ENCODE measurements at regions not wholly inside any gene's neighbourhood (a gene's known extent, or its start where the extent isn't known, plus 50 kb on each side); places are given as distances from the start of the nearest gene placed in this dataset.
"Not testable (repeated sequence)": the region's sequence is repeated elsewhere in the genome, so short reads cannot be mapped to it uniquely, and the experiment has no call there.

GRCh38 chr4:116197317-116197809 lies 888.0 kb downstream of the TRAM1L1 start:
- Histone ChIP-seq H3K27me3 (ENCODE audit: control insufficient read depth in 1 of 2, insufficient read depth in 1 of 2, low read length in 2 of 2) (no peaks in the 10 kb centered on the region), H3K4me2 (ENCODE audit: low read length, poor library complexity, severe bottlenecking) (no peak overlapping the region), H3K36me3 (ENCODE audit: control insufficient read depth in 1 of 2, insufficient read depth in 2 of 2, low read depth in 1 of 2, low read length in 2 of 2) (no peaks in the 10 kb centered on the region), H2BK120ac (ENCODE audit: low read depth, low read length) (no peak overlapping the region), H3K14ac (ENCODE audit: low read length in 2 of 2) (no peak overlapping the region), H2AK5ac (ENCODE audit: low read length, severe bottlenecking) (no peak overlapping the region), H2BK15ac (ENCODE audit: low read depth, poor library complexity, severe bottlenecking) (no peak overlapping the region), H3K27ac (ENCODE audit: low read length, poor library complexity, severe bottlenecking) (no peak overlapping the region), H3K4me3 (ENCODE audit: insufficient read depth in 1 of 2, low read depth in 1 of 2, low read length in 2 of 2) (no peak overlapping the region), H2AFZ (ENCODE audit: low read depth, low read length) (no peak overlapping the region), H4K8ac (ENCODE audit: low read length) (no peak overlapping the region), H3K79me1 (replicated peaks; ENCODE audit: low read length, poor library complexity, severe bottlenecking) (no peaks in the 10 kb centered on the region), H3K9me3 (ENCODE audit: control insufficient read depth, low read length) (no peaks in the 10 kb centered on the region), H3K18ac (ENCODE audit: low read depth in 1 of 2, low read length in 2 of 2) (no peak overlapping the region), H2BK12ac (ENCODE audit: low read length in 2 of 2) (no peak overlapping the region), H4K91ac (ENCODE audit: low read length) (no peak overlapping the region), H3K4ac (ENCODE audit: low read depth in 1 of 2, low read length in 2 of 2) (no peak overlapping the region), H3K23ac (ENCODE audit: low read length in 2 of 2) (no peak overlapping the region), H3K9ac (ENCODE audit: low read length) (no peak overlapping the region), H3K4me1 (ENCODE audit: control insufficient read depth, insufficient read depth, low read depth, low read length) (no peaks in the 10 kb centered on the region), H2BK5ac (ENCODE audit: low read depth, low read length, poor library complexity, severe bottlenecking) (no peak overlapping the region)
- no peak for DNase-seq
- WGBS, result no CpG with 5 or more reads among the region's 3 CpGs

- no peak overlapping the region for H2AK5ac ChIP-seq (ENCODE audit: low read length, severe bottlenecking)
- no peak overlapping the region for H2BK120ac ChIP-seq (ENCODE audit: low read depth, low read length)
- no peak overlapping the region for H4K8ac ChIP-seq (ENCODE audit: low read length)
- no peak overlapping the region for H3K23ac ChIP-seq (ENCODE audit: low read length in 2 of 2)
- H3K9ac ChIP-seq (ENCODE audit: low read length), result no peak overlapping the region
- no peak overlapping the region for H2AFZ ChIP-seq (ENCODE audit: low read depth, low read length)
- no peaks in the 10 kb centered on the region for H3K36me3 ChIP-seq (ENCODE audit: control insufficient read depth in 1 of 2, insufficient read depth in 2 of 2, low read depth in 1 of 2, low read length in 2 of 2)
- H3K14ac ChIP-seq (ENCODE audit: low read length in 2 of 2), result no peak overlapping the region
- H3K4me1 ChIP-seq (ENCODE audit: control insufficient read depth, insufficient read depth, low read depth, low read length), result no peaks in the 10 kb centered on the region
- H3K27ac ChIP-seq (ENCODE audit: low read length, poor library complexity, severe bottlenecking), result no peak overlapping the region
- no peak overlapping the region for H2BK15ac ChIP-seq (ENCODE audit: low read depth, poor library complexity, severe bottlenecking)
- H3K4me2 ChIP-seq (ENCODE audit: low read length, poor library complexity, severe bottlenecking), result no peak overlapping the region
- H3K4ac ChIP-seq (ENCODE audit: low read depth in 1 of 2, low read length in 2 of 2), result no peak overlapping the region
- H3K4me3 ChIP-seq (ENCODE audit: insufficient read depth in 1 of 2, low read depth in 1 of 2, low read length in 2 of 2), result no peak overlapping the region
- no peak overlapping the region for H2BK5ac ChIP-seq (ENCODE audit: low read depth, low read length, poor library complexity, severe bottlenecking)
- no peaks in the 10 kb centered on the region for H3K9me3 ChIP-seq (ENCODE audit: control insufficient read depth, low read length)
- DNase-seq, result no peak
- no peaks in the 10 kb centered on the region for H3K79me1 ChIP-seq (replicated peaks; ENCODE audit: low read length, poor library complexity, severe bottlenecking)
- H2BK12ac ChIP-seq (ENCODE audit: low read length in 2 of 2), result no peak overlapping the region
- H3K18ac ChIP-seq (ENCODE audit: low read depth in 1 of 2, low read length in 2 of 2), result no peak overlapping the region
- no peak overlapping the region for H4K91ac ChIP-seq (ENCODE audit: low read length)
- no peaks in the 10 kb centered on the region for H3K27me3 ChIP-seq (ENCODE audit: control insufficient read depth in 1 of 2, insufficient read depth in 1 of 2, low read length in 2 of 2)
Measured at GRCh38 chr4:116183241-116183640, 902.1 kb downstream of the TRAM1L1 start.

- Histone ChIP-seq H3K4me1 (ENCODE audit: control insufficient read depth, insufficient read depth, low read depth, low read length) (no peaks in the 10 kb centered on the region), H3K27me3 (ENCODE audit: control insufficient read depth in 1 of 2, insufficient read depth in 1 of 2, low read length in 2 of 2) (no peaks in the 10 kb centered on the region), H3K18ac (ENCODE audit: low read depth in 1 of 2, low read length in 2 of 2) (no peak overlapping the region), H2BK15ac (ENCODE audit: low read depth, poor library complexity, severe bottlenecking) (no peak overlapping the region), H4K8ac (ENCODE audit: low read length) (no peak overlapping the region), H2BK5ac (ENCODE audit: low read depth, low read length, poor library complexity, severe bottlenecking) (no peak overlapping the region), H3K27ac (ENCODE audit: low read length, poor library complexity, severe bottlenecking) (no peak overlapping the region), H3K4me2 (ENCODE audit: low read length, poor library complexity, severe bottlenecking) (no peak overlapping the region), H3K23ac (ENCODE audit: low read length in 2 of 2) (no peak overlapping the region), H3K14ac (ENCODE audit: low read length in 2 of 2) (no peak overlapping the region), H2AK5ac (ENCODE audit: low read length, severe bottlenecking) (no peak overlapping the region), H3K9ac (ENCODE audit: low read length) (peak overlapping the region; percentile 57), H3K4ac (ENCODE audit: low read depth in 1 of 2, low read length in 2 of 2) (no peak overlapping the region), H2AFZ (ENCODE audit: low read depth, low read length) (no peak overlapping the region), H2BK12ac (ENCODE audit: low read length in 2 of 2) (no peak overlapping the region), H3K36me3 (ENCODE audit: control insufficient read depth in 1 of 2, insufficient read depth in 2 of 2, low read depth in 1 of 2, low read length in 2 of 2) (no peaks in the 10 kb centered on the region), H3K79me1 (replicated peaks; ENCODE audit: low read length, poor library complexity, severe bottlenecking) (no peaks in the 10 kb centered on the region), H3K4me3 (ENCODE audit: insufficient read depth in 1 of 2, low read depth in 1 of 2, low read length in 2 of 2) (peak overlapping the region in 1 of 2 experiments; percentile 58), H2BK120ac (ENCODE audit: low read depth, low read length) (no peak overlapping the region), H3K9me3 (ENCODE audit: control insufficient read depth, low read length) (no peaks in the 10 kb centered on the region), H4K91ac (ENCODE audit: low read length) (no peak overlapping the region)
- WGBS, result 0% methylated on average over 2 of the region's 2 CpGs
- peak; percentile 69 for DNase-seq
Measured at GRCh38 chr4:116180157-116180601, 905.2 kb downstream of the TRAM1L1 start.

- H3K27me3 ChIP-seq (ENCODE audit: control insufficient read depth in 1 of 2, insufficient read depth in 1 of 2, low read length in 2 of 2); H3K9me3 ChIP-seq (ENCODE audit: control insufficient read depth, low read length); H3K4me2 ChIP-seq (ENCODE audit: low read length, poor library complexity, severe bottlenecking); H2BK12ac ChIP-seq (ENCODE audit: low read length in 2 of 2); H3K4me1 ChIP-seq (ENCODE audit: control insufficient read depth, insufficient read depth, low read depth, low read length); H2AFZ ChIP-seq (ENCODE audit: low read depth, low read length); H2BK120ac ChIP-seq (ENCODE audit: low read depth, low read length); H2AK5ac ChIP-seq (ENCODE audit: low read length, severe bottlenecking); H3K4me3 ChIP-seq (ENCODE audit: insufficient read depth in 1 of 2, low read depth in 1 of 2, low read length in 2 of 2); H3K14ac ChIP-seq (ENCODE audit: low read length in 2 of 2); H4K8ac ChIP-seq (ENCODE audit: low read length); H4K91ac ChIP-seq (ENCODE audit: low read length); DNase-seq; H3K18ac ChIP-seq (ENCODE audit: low read depth in 1 of 2, low read length in 2 of 2); H2BK5ac ChIP-seq (ENCODE audit: low read depth, low read length, poor library complexity, severe bottlenecking); H3K4ac ChIP-seq (ENCODE audit: low read depth in 1 of 2, low read length in 2 of 2); H3K36me3 ChIP-seq (ENCODE audit: control insufficient read depth in 1 of 2, insufficient read depth in 2 of 2, low read depth in 1 of 2, low read length in 2 of 2); H2BK15ac ChIP-seq (ENCODE audit: low read depth, poor library complexity, severe bottlenecking); H3K9ac ChIP-seq (ENCODE audit: low read length); H3K27ac ChIP-seq (ENCODE audit: low read length, poor library complexity, severe bottlenecking); H3K79me1 ChIP-seq (replicated peaks; ENCODE audit: low read length, poor library complexity, severe bottlenecking); H3K23ac ChIP-seq (ENCODE audit: low read length in 2 of 2): not testable (repeated sequence)
- WGBS, result 92% methylated on average over 6 of the region's 9 CpGs
Measured at GRCh38 chr4:116151371-116151770, 934.0 kb downstream of the TRAM1L1 start.
